ENCODE measurements at regions not wholly inside any gene's neighbourhood (a gene's known extent, or its start where the extent isn't known, plus 50 kb on each side); places are given as distances from the start of the nearest gene placed in this dataset.

DNA sequence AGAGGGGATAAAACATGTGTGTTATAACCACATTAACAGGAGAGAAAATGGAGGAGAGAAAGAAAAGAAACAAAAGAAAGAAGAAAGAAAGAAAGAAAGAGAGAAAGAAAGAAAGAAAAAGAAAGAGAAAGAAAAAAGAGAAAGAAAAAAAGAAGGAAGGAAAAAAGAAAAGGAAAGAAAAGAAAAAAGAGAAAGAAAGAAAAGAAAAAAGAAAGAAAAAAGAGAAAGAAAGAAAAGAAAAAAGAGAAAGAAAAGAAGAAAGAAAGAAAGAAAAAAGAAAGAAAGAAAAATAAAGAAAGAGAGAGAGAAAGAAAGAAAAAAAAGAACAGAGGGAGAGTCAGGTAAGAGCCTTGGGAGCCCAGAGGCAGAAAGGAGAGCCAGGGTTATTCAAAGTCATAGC lies 446.6 kb upstream of the ASIC2 start:
- FAIRE-seq, result no peak

More for the DNA sequence above, 446.6 kb upstream of the ASIC2 start:
- no TSS peak for BruUV-seq (replicated peaks)
- no peaks in the 10 kb centered on the region for H3K79me2 ChIP-seq (ENCODE audit: control insufficient read depth, insufficient read depth, low read length)
- CTCF ChIA-PET, result interaction anchor here (2.1 kb wide), 1 partner anchor 11 kb away, joined by 7 read pairs; no protein-coding TSS in a partner anchor
- TF ChIP-seq, protein P1, sequence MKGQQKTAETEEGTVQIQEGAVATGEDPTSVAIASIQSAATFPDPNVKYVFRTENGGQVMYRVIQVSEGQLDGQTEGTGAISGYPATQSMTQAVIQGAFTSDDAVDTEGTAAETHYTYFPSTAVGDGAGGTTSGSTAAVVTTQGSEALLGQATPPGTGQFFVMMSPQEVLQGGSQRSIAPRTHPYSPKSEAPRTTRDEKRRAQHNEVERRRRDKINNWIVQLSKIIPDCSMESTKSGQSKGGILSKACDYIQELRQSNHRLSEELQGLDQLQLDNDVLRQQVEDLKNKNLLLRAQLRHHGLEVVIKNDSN (IDR thresholded peaks at IDR 0.05; ENCODE audit: borderline replicate concordance, extremely low read length, insufficient read depth, low read depth, low read length), result no peak
- TF ChIP-seq SREBF1 (IDR thresholded peaks at IDR 0.05; ENCODE audit: low read length) (no peak), ZBTB33 (IDR thresholded peaks at IDR 0.05) (no peak), ESRRA (IDR thresholded peaks at IDR 0.05; ENCODE audit: low read length) (no peak), JUND (IDR thresholded peaks at IDR 0.05; ENCODE audit: low read depth, low read length) (no peak), BRCA1 (IDR thresholded peaks at IDR 0.05; ENCODE audit: low read depth, low read length) (no peak), DPF2 (IDR thresholded peaks at IDR 0.05) (no peak), EP300 (IDR thresholded peaks at IDR 0.05; ENCODE audit: borderline replicate concordance in 1 of 2, control insufficient read depth in 1 of 2, low read depth in 2 of 2, low read length in 2 of 2) (no peak), HDGF (IDR thresholded peaks at IDR 0.05) (no peak), PAX8 (IDR thresholded peaks at IDR 0.05) (no peak)
- TF ChIP-seq, protein P2, sequence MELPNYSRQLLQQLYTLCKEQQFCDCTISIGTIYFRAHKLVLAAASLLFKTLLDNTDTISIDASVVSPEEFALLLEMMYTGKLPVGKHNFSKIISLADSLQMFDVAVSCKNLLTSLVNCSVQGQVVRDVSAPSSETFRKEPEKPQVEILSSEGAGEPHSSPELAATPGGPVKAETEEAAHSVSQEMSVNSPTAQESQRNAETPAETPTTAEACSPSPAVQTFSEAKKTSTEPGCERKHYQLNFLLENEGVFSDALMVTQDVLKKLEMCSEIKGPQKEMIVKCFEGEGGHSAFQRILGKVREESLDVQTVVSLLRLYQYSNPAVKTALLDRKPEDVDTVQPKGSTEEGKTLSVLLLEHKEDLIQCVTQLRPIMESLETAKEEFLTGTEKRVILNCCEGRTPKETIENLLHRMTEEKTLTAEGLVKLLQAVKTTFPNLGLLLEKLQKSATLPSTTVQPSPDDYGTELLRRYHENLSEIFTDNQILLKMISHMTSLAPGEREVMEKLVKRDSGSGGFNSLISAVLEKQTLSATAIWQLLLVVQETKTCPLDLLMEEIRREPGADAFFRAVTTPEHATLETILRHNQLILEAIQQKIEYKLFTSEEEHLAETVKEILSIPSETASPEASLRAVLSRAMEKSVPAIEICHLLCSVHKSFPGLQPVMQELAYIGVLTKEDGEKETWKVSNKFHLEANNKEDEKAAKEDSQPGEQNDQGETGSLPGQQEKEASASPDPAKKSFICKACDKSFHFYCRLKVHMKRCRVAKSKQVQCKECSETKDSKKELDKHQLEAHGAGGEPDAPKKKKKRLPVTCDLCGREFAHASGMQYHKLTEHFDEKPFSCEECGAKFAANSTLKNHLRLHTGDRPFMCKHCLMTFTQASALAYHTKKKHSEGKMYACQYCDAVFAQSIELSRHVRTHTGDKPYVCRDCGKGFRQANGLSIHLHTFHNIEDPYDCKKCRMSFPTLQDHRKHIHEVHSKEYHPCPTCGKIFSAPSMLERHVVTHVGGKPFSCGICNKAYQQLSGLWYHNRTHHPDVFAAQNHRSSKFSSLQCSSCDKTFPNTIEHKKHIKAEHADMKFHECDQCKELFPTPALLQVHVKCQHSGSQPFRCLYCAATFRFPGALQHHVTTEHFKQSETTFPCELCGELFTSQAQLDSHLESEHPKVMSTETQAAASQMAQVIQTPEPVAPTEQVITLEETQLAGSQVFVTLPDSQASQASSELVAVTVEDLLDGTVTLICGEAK (IDR thresholded peaks at IDR 0.05; ENCODE audit: borderline replicate concordance), result no peak
- H3K4me1 ChIP-seq (ENCODE audit: control insufficient read depth, insufficient read depth, low read length), result no peaks in the 10 kb centered on the region
- no peak overlapping the region for H3K9ac ChIP-seq (ENCODE audit: control insufficient read depth, insufficient read depth, low read length)
- DNase-seq (ENCODE audit: low read depth, low spot score) (no peak), ATAC-seq (no peak)
- POLR2A ChIA-PET, result no interaction called here
- no peak overlapping the region for H3K27ac ChIP-seq (ENCODE audit: control insufficient read depth, insufficient read depth)
- intact Hi-C loops (cut with micrococcal nuclease; ENCODE audit: unreplicated experiment), result no loop called here
- H3K36me3 ChIP-seq (ENCODE audit: control insufficient read depth in 2 of 2, insufficient read depth in 2 of 2, low read length in 1 of 2), result no peaks in the 10 kb centered on the region
- no peaks in the 10 kb centered on the region; a peak in 1 of 4 replicates for H3K27me3 ChIP-seq (replicated peaks in 1 of 2; ENCODE audit: control insufficient read depth in 2 of 2, insufficient read depth in 2 of 2, low read length in 1 of 2)
- H3K4me3 ChIP-seq, result no peak overlapping the region
- H3K9me3 ChIP-seq (replicated peaks; ENCODE audit: control insufficient read depth, insufficient read depth, low read length), result no peaks in the 10 kb centered on the region
- in situ Hi-C loops (cut with MboI), result no loop called here
- RAD21 ChIA-PET (ENCODE audit: unreplicated experiment), result no interaction called here
- H2AFZ ChIP-seq (ENCODE audit: control insufficient read depth, low read depth, low read length), result no peak overlapping the region
- SMC1A ChIA-PET (ENCODE audit: uncharacterized antibody, unreplicated experiment), result no interaction called here
- H4K20me1 ChIP-seq (ENCODE audit: control insufficient read depth, insufficient read depth), result no peaks in the 10 kb centered on the region
- no peak overlapping the region for H3K4me2 ChIP-seq (ENCODE audit: control insufficient read depth, insufficient read depth)

Data from GM12878 (cell line).